ENCODE measurements at regions not wholly inside any gene's neighbourhood (a gene's known extent, or its start where the extent isn't known, plus 50 kb on each side); places are given as distances from the start of the nearest gene placed in this dataset.

GRCh38 chr1:234699795-234700665 is 90.1 kb upstream of the IRF2BP2 start (continued):
- TF ChIP-seq HIC1 (tag by site-specific recombination; IDR thresholded peaks at IDR 0.05) = no peak
- peak; percentile 83 for TF ChIP-seq ZNF146 (tag by site-specific recombination; IDR thresholded peaks at IDR 0.05)
- TF ChIP-seq ZNF341 (tag by site-specific recombination; IDR thresholded peaks at IDR 0.05; ENCODE audit: low read depth) = no peak
- no peak for TF ChIP-seq ZNF311 (tag by site-specific recombination; IDR thresholded peaks at IDR 0.05; ENCODE audit: borderline replicate concordance)
- no peak for TF ChIP-seq ZSCAN5A (tag by site-specific recombination; IDR thresholded peaks at IDR 0.05)
- no peak for TF ChIP-seq ZNF610 (tag by site-specific recombination; IDR thresholded peaks at IDR 0.05; ENCODE audit: borderline replicate concordance)
- peak; percentile 42; the same call in 1 of the 2 replicates for TF ChIP-seq ZNF214 (tag by site-specific recombination; IDR thresholded peaks at IDR 0.05; ENCODE audit: borderline replicate concordance)
- TF ChIP-seq ZFP41 (tag by site-specific recombination; IDR thresholded peaks at IDR 0.05; ENCODE audit: borderline replicate concordance) = no peak
- peak; percentile 93 for TF ChIP-seq ZBTB10 (tag by site-specific recombination; IDR thresholded peaks at IDR 0.05)
- peak; percentile 77 for TF ChIP-seq ZNF518A (tag by site-specific recombination; conservative IDR thresholded peaks at IDR 0.05; ENCODE audit: low read depth)
- peak; percentile 91 for TF ChIP-seq ZNF645 (tag by site-specific recombination; IDR thresholded peaks at IDR 0.05)
- TF ChIP-seq ZNF692 (tag by site-specific recombination; IDR thresholded peaks at IDR 0.05) = peak; percentile 94
- TF ChIP-seq WT1 (tag by site-specific recombination; IDR thresholded peaks at IDR 0.05) = peak; percentile 99
- TF ChIP-seq ZNF37A (tag by site-specific recombination; IDR thresholded peaks at IDR 0.05) = peak; percentile 28; the same call in 1 of the 2 replicates
- TF ChIP-seq ZNF433 (tag by site-specific recombination; IDR thresholded peaks at IDR 0.05; ENCODE audit: low read depth) = no peak
- peak; percentile 78 for TF ChIP-seq ZIC2 (tag by site-specific recombination; IDR thresholded peaks at IDR 0.05)
- TF ChIP-seq ZNF600 (tag by site-specific recombination; IDR thresholded peaks at IDR 0.05) = peak; percentile 100
- TF ChIP-seq ZNF521 (tag by site-specific recombination; IDR thresholded peaks at IDR 0.05) = no peak
- TF ChIP-seq ZNF302 (tag by site-specific recombination; IDR thresholded peaks at IDR 0.05; ENCODE audit: low read depth) = no peak
- TF ChIP-seq ZNF548 (tag by site-specific recombination; IDR thresholded peaks at IDR 0.05) = no peak
- TF ChIP-seq TCF7L2 (IDR thresholded peaks at IDR 0.05; ENCODE audit: borderline replicate concordance, low read depth, low read length) = no peak
- TF ChIP-seq EGR2 (tag by site-specific recombination; IDR thresholded peaks at IDR 0.05; ENCODE audit: low read depth) = peak; percentile 96

Measured in HEK293 (cell line).